Neural crest cell (in vitro differentiated cells): ENCODE measurements at regions not wholly inside any gene's neighbourhood (a gene's known extent, or its start where the extent isn't known, plus 50 kb on each side); places are given as distances from the start of the nearest gene placed in this dataset.
"Not testable (repeated sequence)": the region's sequence is repeated elsewhere in the genome, so short reads cannot be mapped to it uniquely, and the experiment has no call there.

Experiments used
- DNase-seq: peaks from one replicate; pipeline ENCODE4 v3.0.0; 2021; ENCODE audit warnings: low read depth, mixed read lengths, low spot score
- H3K27ac Mint-ChIP-seq: one replicate; pipeline ENCODE4 v1.8.0; 2021; ENCODE audit warnings: mild to moderate bottlenecking, mixed read lengths; ENCODE audit not compliant: unreplicated experiment
- H3K27me3 Mint-ChIP-seq: 2 replicates; pipeline ENCODE4 v1.8.0; 2021; ENCODE audit warnings: low read depth, mild to moderate bottlenecking, mixed read lengths
- H3K36me3 Mint-ChIP-seq: 2 replicates; pipeline ENCODE4 v1.8.0; 2021; ENCODE audit warnings: low read depth, mild to moderate bottlenecking, mixed read lengths
- H3K4me1 Mint-ChIP-seq: 2 replicates; pipeline ENCODE4 v1.8.0; 2021; ENCODE audit warnings: mixed read lengths
- H3K4me3 Mint-ChIP-seq: one replicate; pipeline ENCODE4 v1.8.0; 2021; ENCODE audit warnings: mild to moderate bottlenecking, mixed read lengths
- H3K9me3 Mint-ChIP-seq: 2 replicates; pipeline ENCODE4 v1.8.0; 2021; ENCODE audit warnings: mixed read lengths
- TF ChIP-seq, protein P1 (sequence below): fragments of 200-600 bp; sonication (generic); conservative IDR thresholded peaks from 2 replicates; pipeline ENCODE4 v1.5.0; 2021; ENCODE audit warnings: antibody characterized with exemption, mild to moderate bottlenecking

DNA sequence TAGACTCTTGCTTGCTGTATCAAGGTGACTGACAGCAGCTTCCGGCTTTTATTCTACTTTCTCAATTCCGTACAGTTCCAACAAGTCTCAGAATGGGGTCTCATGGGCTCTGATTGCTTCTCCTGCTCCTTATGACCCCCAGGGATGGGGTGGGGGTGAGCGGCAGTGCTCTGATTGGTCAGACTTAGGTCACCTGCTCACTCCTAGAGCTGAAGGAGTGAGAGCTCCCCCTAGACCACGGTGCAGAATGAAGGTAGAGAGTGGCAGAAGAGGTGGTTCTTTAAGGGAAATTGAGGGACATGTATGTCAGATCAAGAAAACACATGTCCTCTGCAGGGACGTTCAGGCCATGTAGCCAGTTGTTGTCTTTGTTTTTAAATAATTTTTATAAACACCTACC, 115.2 kb downstream of the C9orf152 start:
- TF ChIP-seq, protein P1, sequence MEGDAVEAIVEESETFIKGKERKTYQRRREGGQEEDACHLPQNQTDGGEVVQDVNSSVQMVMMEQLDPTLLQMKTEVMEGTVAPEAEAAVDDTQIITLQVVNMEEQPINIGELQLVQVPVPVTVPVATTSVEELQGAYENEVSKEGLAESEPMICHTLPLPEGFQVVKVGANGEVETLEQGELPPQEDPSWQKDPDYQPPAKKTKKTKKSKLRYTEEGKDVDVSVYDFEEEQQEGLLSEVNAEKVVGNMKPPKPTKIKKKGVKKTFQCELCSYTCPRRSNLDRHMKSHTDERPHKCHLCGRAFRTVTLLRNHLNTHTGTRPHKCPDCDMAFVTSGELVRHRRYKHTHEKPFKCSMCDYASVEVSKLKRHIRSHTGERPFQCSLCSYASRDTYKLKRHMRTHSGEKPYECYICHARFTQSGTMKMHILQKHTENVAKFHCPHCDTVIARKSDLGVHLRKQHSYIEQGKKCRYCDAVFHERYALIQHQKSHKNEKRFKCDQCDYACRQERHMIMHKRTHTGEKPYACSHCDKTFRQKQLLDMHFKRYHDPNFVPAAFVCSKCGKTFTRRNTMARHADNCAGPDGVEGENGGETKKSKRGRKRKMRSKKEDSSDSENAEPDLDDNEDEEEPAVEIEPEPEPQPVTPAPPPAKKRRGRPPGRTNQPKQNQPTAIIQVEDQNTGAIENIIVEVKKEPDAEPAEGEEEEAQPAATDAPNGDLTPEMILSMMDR, result no peak
- Mint-ChIP-seq H3K36me3 (peaks cover 4% of the 10 kb centered on the region), H3K27me3 (no peaks in the 10 kb centered on the region), H3K4me1 (peaks cover 57% of the 10 kb centered on the region), H3K4me3 (no peak overlapping the region), H3K27ac (no peak overlapping the region), H3K9me3 (no peaks in the 10 kb centered on the region)
- no peak for DNase-seq

DNA sequence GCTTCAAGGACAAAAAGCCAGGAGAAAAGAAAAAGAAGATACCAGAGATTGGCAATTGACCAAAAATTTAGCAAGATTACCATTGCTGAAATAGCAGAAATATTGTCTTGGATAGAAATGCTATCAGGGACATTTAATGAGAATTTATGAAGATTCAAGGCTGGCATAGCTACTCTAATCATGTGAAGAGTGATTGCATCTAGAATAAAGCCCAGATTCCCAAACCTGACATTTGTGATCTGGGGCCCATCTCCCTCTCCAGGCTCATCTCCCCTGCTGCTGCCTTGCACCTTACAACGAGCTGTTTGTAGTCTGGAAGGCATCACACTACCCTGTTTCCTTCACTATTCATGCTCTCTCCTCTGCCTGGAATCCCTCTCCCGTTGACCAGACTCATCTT, 114.5 kb downstream of the C9orf152 start:
- DNase-seq, result no peak
- H3K4me3 Mint-ChIP-seq, result no peak overlapping the region
- no peaks in the 10 kb centered on the region for H3K9me3 Mint-ChIP-seq
- no peaks in the 10 kb centered on the region for H3K27me3 Mint-ChIP-seq
- H3K36me3 Mint-ChIP-seq, result peaks cover 2% of the 10 kb centered on the region
- H3K27ac Mint-ChIP-seq, result peak overlapping the region; percentile 92
- H3K4me1 Mint-ChIP-seq, result peaks cover 57% of the 10 kb centered on the region
- TF ChIP-seq, protein P1, result no peak

DNA sequence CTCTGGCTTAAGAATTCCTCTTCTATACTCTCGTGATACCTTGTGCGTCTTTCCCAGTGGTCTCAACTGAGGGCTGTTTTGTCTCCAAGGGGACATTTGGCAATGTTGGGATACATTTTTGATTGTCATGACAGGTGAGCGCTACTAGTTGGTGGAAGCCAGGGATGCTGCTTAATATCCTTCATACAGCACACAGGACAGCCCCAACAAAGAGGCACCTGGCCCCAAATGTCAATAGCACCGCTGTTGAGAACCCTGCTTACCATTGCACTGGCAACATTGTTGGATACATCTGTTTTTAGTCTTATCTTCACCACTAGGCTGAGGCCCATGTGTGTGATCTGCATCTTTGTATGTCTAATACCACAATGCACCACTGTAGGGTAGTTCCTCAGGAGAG, 114.1 kb downstream of the C9orf152 start:
- Mint-ChIP-seq H3K4me1 (peaks cover 62% of the 10 kb centered on the region), H3K36me3 (peaks cover 2% of the 10 kb centered on the region), H3K27me3 (no peaks in the 10 kb centered on the region), H3K4me3 (no peak overlapping the region), H3K27ac (peak overlapping the region; percentile 30), H3K9me3 (no peaks in the 10 kb centered on the region)
- TF ChIP-seq, protein P1, result no peak
- DNase-seq, result no peak

DNA sequence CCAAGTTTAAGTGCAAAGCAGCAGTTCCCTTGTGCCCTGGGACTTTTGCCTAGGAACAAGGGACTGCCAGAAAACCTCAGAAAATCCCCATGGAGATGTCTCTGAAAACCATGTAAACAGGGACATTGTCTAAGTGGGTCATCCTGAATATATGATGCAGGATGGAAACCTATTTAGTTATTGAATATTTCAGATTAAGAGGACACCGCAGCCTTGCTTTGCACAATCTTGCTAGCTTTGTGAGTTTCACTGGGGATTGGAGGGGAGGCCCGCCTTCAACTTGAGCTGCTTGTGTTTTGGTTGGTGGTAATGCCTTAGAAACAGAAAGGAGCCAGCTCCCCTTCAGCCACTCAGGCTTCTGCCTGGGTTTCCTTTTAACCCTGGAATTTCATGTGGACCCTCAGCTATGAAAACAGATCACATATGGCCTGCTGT, 112.8 kb downstream of the C9orf152 start:
- Mint-ChIP-seq H3K4me3 (no peak overlapping the region), H3K4me1 (peaks cover 67% of the 10 kb centered on the region), H3K9me3 (no peaks in the 10 kb centered on the region), H3K36me3 (peaks cover 2% of the 10 kb centered on the region), H3K27me3 (no peaks in the 10 kb centered on the region), H3K27ac (peak overlapping the region; percentile 58)
- no peak for DNase-seq
- TF ChIP-seq, protein P1, result no peak

DNA sequence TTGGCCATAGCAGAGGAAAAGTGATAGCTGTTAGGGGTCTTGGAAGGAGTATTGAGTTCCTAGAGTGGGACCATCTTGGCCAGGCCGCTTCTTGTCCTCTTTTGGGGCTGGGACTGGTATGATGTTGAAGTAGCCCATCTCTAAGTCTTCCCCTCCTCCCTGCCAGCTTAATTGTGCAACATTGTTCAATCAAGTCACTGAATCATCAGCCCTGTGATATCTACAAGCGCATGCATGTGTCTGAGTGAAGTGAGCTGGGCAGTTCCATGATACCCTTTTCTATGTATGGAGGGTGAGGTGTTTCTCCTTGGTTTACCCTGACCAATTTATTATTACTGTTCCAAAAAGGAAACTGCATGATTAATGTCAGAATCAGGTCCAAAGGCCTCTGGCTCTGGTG, 112.2 kb downstream of the C9orf152 start:
- no peaks in the 10 kb centered on the region for H3K27me3 Mint-ChIP-seq
- H3K36me3 Mint-ChIP-seq, result peaks cover 2% of the 10 kb centered on the region
- no peaks in the 10 kb centered on the region for H3K9me3 Mint-ChIP-seq
- TF ChIP-seq, protein P1, result no peak
- DNase-seq, result no peak
- peak overlapping the region; percentile 58 for H3K27ac Mint-ChIP-seq
- H3K4me3 Mint-ChIP-seq, result no peak overlapping the region
- peaks cover 70% of the 10 kb centered on the region for H3K4me1 Mint-ChIP-seq

DNA sequence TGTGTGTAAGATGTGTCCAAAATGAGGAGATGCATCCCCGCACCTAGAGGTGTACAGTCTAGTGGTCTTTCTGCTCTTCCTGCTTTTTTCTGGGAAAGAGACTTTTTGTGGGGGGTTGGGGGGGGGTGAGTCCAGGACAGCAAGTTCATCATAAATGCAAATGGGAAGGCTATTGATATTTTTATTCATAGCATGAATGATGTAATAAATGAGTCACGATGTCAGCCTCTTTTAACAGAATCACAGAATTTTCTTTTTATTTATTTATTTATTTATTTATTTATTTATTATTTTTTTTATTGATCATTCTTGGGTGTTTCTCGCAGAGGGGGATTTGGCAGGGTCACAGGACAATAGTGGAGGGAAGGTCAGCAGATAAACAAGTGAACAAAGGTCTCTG, 111.3 kb downstream of the C9orf152 start:
- peaks cover 75% of the 10 kb centered on the region for H3K4me1 Mint-ChIP-seq
- not testable (repeated sequence) for H3K27ac Mint-ChIP-seq, H3K4me3 Mint-ChIP-seq, H3K36me3 Mint-ChIP-seq, H3K27me3 Mint-ChIP-seq, DNase-seq, H3K9me3 Mint-ChIP-seq
